Activated CD4-positive, CD25-positive, alpha-beta regulatory T cell treated with anti-CD3 and anti-CD28 coated beads, Interleukin-2, amount 50 U/mL, for 72 hours (primary cell): ENCODE measurements at regions not wholly inside any gene's neighbourhood (a gene's known extent, or its start where the extent isn't known, plus 50 kb on each side); places are given as distances from the start of the nearest gene placed in this dataset.
"Not testable (repeated sequence)": the region's sequence is repeated elsewhere in the genome, so short reads cannot be mapped to it uniquely, and the experiment has no call there.

ENCODE experiments used
- DNase-seq: peaks from one replicate; pipeline ENCODE4 v3.0.0; 2021

DNA sequence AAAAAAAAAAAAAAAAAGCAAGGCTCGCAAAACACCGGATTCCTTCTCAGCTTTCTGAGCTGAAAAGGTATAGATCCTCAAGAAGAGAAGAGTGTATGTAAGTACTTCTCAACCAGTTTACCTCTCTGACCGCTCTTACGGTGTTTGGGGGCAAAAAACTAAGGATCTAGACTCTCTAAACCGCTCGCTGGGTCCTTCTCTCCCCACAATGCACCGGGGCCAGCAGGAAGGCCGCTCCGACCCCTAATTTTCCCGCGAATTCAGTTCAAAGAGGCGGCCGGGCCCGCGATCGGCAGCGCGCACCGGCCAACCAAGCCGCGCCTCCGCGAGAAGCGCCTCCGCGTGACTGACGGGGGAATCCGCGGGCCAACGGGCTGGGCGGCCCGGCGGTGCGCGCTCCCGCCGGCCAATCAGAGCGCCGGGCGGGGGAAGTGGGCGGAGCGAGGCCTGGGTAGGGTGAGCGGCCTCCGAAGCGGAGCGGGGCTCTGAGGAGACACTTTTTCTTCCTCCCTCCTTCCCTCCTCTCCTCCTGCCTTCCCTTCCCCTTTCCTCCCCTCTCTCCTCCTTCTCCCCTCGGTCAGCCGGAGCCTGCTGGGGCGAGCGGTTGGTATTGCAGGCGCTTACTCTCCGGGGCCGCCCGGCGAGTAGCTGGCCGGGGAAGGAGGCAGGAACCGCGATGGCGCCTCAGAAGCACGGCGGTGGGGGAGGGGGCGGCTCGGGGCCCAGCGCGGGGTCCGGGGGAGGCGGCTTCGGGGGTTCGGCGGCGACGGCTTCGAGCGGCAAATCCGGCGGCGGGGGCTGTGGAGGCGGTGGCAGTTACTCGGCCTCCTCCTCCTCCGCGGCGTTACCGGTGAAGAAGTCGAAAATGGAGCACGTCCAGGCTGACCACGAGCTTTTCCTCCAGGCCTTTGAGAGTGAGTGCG lies 93.0 kb downstream of the CRLF3 start:
- peak; percentile 87 for DNase-seq

- DNase-seq = not testable (repeated sequence)
Measured at GRCh38 chr17:30730837-30731209, 93.7 kb downstream of the CRLF3 start.

GRCh38 chr17:30730171-30730836 lies 94.2 kb downstream of the CRLF3 start:
- DNase-seq = not testable (repeated sequence)

GRCh38 chr17:30729471-30730170 lies 94.9 kb downstream of the CRLF3 start:
- peak; percentile 26 for DNase-seq

GRCh38 chr17:30727517-30727916 lies 97.0 kb downstream of the CRLF3 start:
- DNase-seq = peak; percentile 25

GRCh38 chr17:30726734-30727133 lies 97.8 kb downstream of the CRLF3 start:
- peak; percentile 5 for DNase-seq

- DNase-seq = not testable (repeated sequence)
Measured at GRCh38 chr17:30726310-30726709, 98.2 kb downstream of the CRLF3 start.

GRCh38 chr17:30724034-30724650 lies 100.3 kb downstream of the CRLF3 start:
- DNase-seq = peak; percentile 11

- not testable (repeated sequence) for DNase-seq
Measured at GRCh38 chr17:30722114-30722780, 102.2 kb downstream of the CRLF3 start.

DNA sequence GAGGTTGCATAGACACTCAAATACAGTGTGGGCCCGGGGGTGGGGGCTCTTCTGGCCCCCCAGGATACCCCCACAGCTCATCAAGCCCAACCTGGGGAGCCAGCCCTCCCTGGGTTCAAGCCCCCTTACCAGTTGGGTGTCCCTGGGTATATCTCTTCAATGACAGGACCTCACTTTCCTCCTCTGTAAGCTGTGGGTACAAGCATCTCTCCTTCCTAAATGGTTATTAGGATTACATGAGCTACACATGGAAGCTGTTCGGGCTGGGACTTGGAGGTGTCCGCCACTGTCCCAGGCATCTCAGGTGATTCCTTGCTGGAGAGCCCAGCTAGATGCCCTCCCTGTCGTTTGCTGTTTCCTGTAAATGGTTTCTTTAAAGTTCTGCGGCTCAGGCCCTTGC lies 103.5 kb downstream of the CRLF3 start:
- peak; percentile 12 for DNase-seq

GRCh38 chr17:30720013-30720471 lies 104.5 kb downstream of the CRLF3 start:
- peak; percentile 17 for DNase-seq

DNA sequence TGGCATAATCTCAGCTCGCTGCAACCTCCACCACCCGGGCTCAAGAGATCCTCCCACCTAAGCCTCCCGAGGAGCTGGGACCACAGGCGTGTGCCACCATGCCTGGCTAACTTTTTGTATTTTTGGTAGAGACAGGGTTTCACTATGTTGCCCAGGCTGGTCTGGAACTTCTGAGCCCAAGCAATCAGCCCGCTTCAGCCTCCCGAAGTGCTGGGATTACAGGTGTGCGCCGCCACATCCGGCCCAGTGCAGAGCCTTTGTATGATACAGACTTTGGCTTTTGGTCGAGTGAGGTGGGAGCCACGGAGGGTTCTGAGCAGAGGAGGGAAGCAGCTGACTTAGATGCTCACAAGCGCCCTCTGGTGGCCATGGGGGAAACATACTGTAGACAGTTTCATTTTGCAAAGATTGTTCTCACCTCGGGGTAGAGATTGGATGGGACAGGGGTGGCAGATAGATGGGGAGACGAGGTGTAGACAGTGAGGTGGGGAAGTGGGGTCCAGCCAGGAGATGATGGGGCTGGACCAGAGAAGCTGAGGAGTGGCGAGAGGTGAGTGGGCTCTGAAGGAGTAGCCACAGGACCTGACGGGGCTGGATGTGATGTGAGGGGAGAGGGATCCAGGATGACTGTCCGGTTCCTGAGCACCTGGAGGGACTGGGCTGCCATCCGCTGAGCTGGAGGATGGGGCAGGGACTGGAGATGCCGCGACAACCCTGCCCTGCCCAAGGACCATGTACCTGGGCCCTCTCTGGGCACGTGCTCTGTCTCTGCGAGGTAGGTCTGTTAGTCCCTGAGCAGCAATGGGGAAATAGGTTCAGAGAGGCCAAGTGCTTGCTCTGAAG lies 105.1 kb downstream of the CRLF3 start:
- peak; percentile 88 for DNase-seq

- peak; percentile 20 for DNase-seq
Measured at GRCh38 chr17:30718691-30719090, 105.8 kb downstream of the CRLF3 start.

- DNase-seq = peak; percentile 15
Measured at GRCh38 chr17:30718099-30718447, 106.4 kb downstream of the CRLF3 start.

DNA sequence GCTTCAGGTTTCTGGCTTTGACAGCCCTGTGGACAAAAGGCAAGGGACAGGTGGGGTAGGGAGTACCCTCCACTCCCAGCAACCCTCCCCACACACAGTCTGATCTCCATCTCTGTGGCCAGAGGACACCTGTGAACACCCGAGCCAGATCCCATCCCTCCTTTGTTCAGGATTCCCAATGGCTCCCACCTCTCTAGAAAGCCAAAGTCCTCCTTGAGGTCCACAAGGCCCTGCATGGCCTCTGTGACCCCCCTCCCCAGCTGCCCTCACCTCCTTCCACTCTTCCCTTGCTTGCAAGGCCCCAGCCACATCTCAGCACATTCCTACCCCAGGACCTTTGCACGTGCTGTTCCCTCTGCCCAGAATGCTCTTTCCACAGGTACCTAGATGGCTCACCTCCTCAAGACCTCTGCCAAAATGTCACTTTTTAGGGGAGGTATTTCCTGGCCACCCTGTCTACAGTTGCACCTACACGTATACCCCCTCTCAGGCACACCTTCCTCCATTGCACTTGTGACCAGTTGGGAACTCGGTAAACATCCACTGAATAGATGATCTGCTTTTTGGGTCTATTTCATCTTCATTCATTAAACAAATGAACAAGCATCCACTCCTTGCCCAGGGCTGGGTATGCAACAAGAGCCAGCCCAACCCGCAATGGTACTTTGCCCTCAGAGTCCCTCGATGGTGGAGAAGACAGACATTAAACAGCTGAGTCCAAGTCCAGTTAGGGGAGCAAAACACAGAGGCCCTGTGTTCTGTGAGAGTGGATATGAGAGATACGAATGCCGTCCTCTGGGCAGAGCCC lies 107.0 kb downstream of the CRLF3 start:
- peak; percentile 25 for DNase-seq

- DNase-seq = peak; percentile 25
Measured at GRCh38 chr17:30716461-30717290, 107.8 kb downstream of the CRLF3 start.

GRCh38 chr17:30714825-30715622 lies 109.5 kb downstream of the CRLF3 start:
- DNase-seq = peak; percentile 48

- DNase-seq = not testable (repeated sequence)
Measured at GRCh38 chr17:30713805-30714204, 110.7 kb downstream of the CRLF3 start.

GRCh38 chr17:30712859-30713258 lies 111.6 kb downstream of the CRLF3 start:
- DNase-seq = not testable (repeated sequence)
